HCT116 (cell line): ENCODE measurements at regions not wholly inside any gene's neighbourhood (a gene's known extent, or its start where the extent isn't known, plus 50 kb on each side); places are given as distances from the start of the nearest gene placed in this dataset.

Source experiments
- ATAC-seq: fragments of 200-7000 bp; cut with Tn5 transposase; 2 replicates; pipeline ENCODE4 v1.9.1; 2020; ENCODE audit warnings: mild to moderate bottlenecking, moderate library complexity
- BruUV-seq: library from RNA; stranded (reverse); fragments of 400-500 nt; replicated peaks from 2 replicates; lab custom pipeline; 2021; lab: Mats Ljungman, UMichigan
- CTCF ChIA-PET: fragments of 300-600 bp; sonication (Branson Sonifier 250); formaldehyde crosslinking; loops from one replicate; lab custom pipeline; 2021; ENCODE audit warnings: antibody characterized with exemption; lab: Charles Lee
- POLR2A ChIA-PET: fragments of 300-600, 350-600 bp; sonication (Branson Sonifier 250); formaldehyde crosslinking; loops from one replicate; lab custom pipeline; 2021; ENCODE audit warnings: antibody characterized with exemption; lab: Charles Lee
- RAD21 ChIA-PET, 2 experiments: fragments of 300-600 bp; sonication (Branson Sonifier 250); formaldehyde crosslinking; loops; one replicate each; lab custom pipeline; 2023; ENCODE audit warnings: low total read pairs in 2 of 2; ENCODE audit not compliant: uncharacterized antibody in 2 of 2, unreplicated experiment in 2 of 2, low non-redundant PET in 1 of 2; lab: Charles Lee
- DNase-seq: peaks from one replicate; pipeline ENCODE4 v3.0.0-alpha.2; 2010; ENCODE audit warnings: low read depth, low spot score
- H2AFZ ChIP-seq: fragments of 200-600 bp; shearing (Covaris generic), sonication (generic); 2 replicates; pipeline ENCODE4 v1.6.1; 2017; ENCODE audit warnings: low read depth, mixed run types, mixed read lengths, antibody characterized with exemption, low read length; ENCODE audit not compliant: poor library complexity, severe bottlenecking
- H3K27ac ChIP-seq: 2 replicates; pipeline ENCODE4 v1.5.1; 2012; ENCODE audit warnings: low read depth, low read length
- H3K27me3 ChIP-seq: fragments of 200-600 bp; sonication (generic); 2 replicates; pipeline ENCODE4 v1.6.1; 2016; ENCODE audit warnings: mixed run types, low read length, mixed read lengths; ENCODE audit not compliant: insufficient read depth
- H3K36me3 ChIP-seq, 2 experiments: fragments of 200-500 bp in 1 of 2; fragments of 200-600 bp in 1 of 2; sonication (Bioruptor generic) in 1 of 2; sonication (generic) in 1 of 2; 2 replicates each; pipeline versions ENCODE4 v1.5.1 to v1.6.1; 2014 to 2016; ENCODE audit warnings: low read length in 2 of 2, inconsistent platforms in 1 of 2, mixed read lengths in 1 of 2, mixed run types in 1 of 2; ENCODE audit not compliant: insufficient read depth in 2 of 2, control insufficient read depth in 1 of 2
- H3K4me1 ChIP-seq, 2 experiments: fragments of 200-600 bp in 1 of 2; sonication (generic) in 1 of 2; 2 replicates each; pipeline versions ENCODE4 v1.5.1 to v1.6.1; 2012 to 2017; ENCODE audit warnings: low read length in 2 of 2, inconsistent platforms in 1 of 2, mild to moderate bottlenecking in 1 of 2, mixed read lengths in 1 of 2, mixed run types in 1 of 2, moderate library complexity in 1 of 2; ENCODE audit not compliant: insufficient read depth in 2 of 2, control insufficient read depth in 1 of 2
- H3K4me2 ChIP-seq: fragments of 200-600 bp; sonication (generic); 2 replicates; pipeline ENCODE4 v1.6.1; 2017; ENCODE audit warnings: mixed run types, low read length, mixed read lengths
- H3K4me3 ChIP-seq, 2 experiments: fragments of 200-600 bp in 1 of 2; sonication (generic) in 1 of 2; replicated peaks in 1 of 2; 2 replicates each; pipeline ENCODE4 v1.5.1; 2011 to 2016; ENCODE audit warnings: low read length in 2 of 2, control low read depth in 1 of 2, low read depth in 1 of 2, mild to moderate bottlenecking in 1 of 2, mixed read lengths in 1 of 2, mixed run types in 1 of 2
- H3K79me2 ChIP-seq: fragments of 200-600 bp; sonication (generic); 2 replicates; pipeline ENCODE4 v1.6.1; 2017; ENCODE audit warnings: mild to moderate bottlenecking, mixed run types, low read length, moderate library complexity, mixed read lengths; ENCODE audit not compliant: insufficient read depth
- H3K9ac ChIP-seq: fragments of 200-600 bp; sonication (generic); 2 replicates; pipeline ENCODE4 v1.6.1; 2016; ENCODE audit warnings: low read length, mixed read lengths
- H3K9me2 ChIP-seq: fragments of 200-600 bp; sonication (generic), shearing (Covaris generic); 2 replicates; pipeline ENCODE4 v1.6.1; 2017; ENCODE audit warnings: mixed run types, mild to moderate bottlenecking, moderate library complexity; ENCODE audit not compliant: insufficient read depth
- H3K9me3 ChIP-seq, 2 experiments: fragments of 200-500 bp in 1 of 2; fragments of 200-600 bp in 1 of 2; sonication (Bioruptor generic) in 1 of 2; sonication (generic) in 1 of 2; 2 replicates each; pipeline ENCODE4 v1.6.1; 2014 to 2017; ENCODE audit warnings: low read length in 2 of 2, mixed read lengths in 2 of 2, inconsistent platforms in 1 of 2, low read depth in 1 of 2, mild to moderate bottlenecking in 1 of 2, mixed run types in 1 of 2, moderate library complexity in 1 of 2; ENCODE audit not compliant: control insufficient read depth in 1 of 2, insufficient read depth in 1 of 2
- H4K20me1 ChIP-seq: fragments of 200-600 bp; sonication (generic), shearing (Covaris generic); 2 replicates; pipeline ENCODE4 v1.6.1; 2017; ENCODE audit warnings: mixed run types, mild to moderate bottlenecking, moderate library complexity; ENCODE audit not compliant: insufficient read depth
- CBX3 ChIP-seq: IDR thresholded peaks from 2 replicates; pipeline ENCODE4 v1.6.1; 2012; ENCODE audit warnings: low read depth
- EZH2phosphoT487 ChIP-seq: fragments of 200-600 bp; IDR thresholded peaks from 2 replicates; pipeline ENCODE4 v1.6.1; 2018; ENCODE audit warnings: antibody characterized with exemption, borderline replicate concordance
- JUND ChIP-seq: IDR thresholded peaks from 2 replicates; pipeline ENCODE4 v1.6.1; 2012
- POLR2AphosphoS5 ChIP-seq: IDR thresholded peaks from 2 replicates; pipeline ENCODE4 v1.6.1; 2011; ENCODE audit warnings: mild to moderate bottlenecking, low read depth, low read length, moderate library complexity
- SRF ChIP-seq: IDR thresholded peaks from 2 replicates; pipeline ENCODE4 v1.6.1; 2012; ENCODE audit warnings: low read depth
- YY1 ChIP-seq: IDR thresholded peaks from 2 replicates; pipeline ENCODE4 v1.6.1; 2011; ENCODE audit warnings: low read length, low read depth, moderate library complexity, mild to moderate bottlenecking; ENCODE audit not compliant: insufficient replicate concordance; ENCODE audit errors: extremely low read depth
- ZNF274 ChIP-seq: fragments of 200-500 bp; sonication (Bioruptor generic); IDR thresholded peaks from 2 replicates; pipeline ENCODE4 v1.6.1; 2014; ENCODE audit warnings: mild to moderate bottlenecking, low read depth, low read length, inconsistent platforms
- intact Hi-C: fragments of 100-400 bp; cut with micrococcal nuclease; formaldehyde crosslinking; loops from 2 replicates; pipeline ENCODE4 v1.10.0; 2022
- TF ChIP-seq, protein P1 (sequence below): IDR thresholded peaks from 2 replicates; pipeline ENCODE4 v1.6.1; 2011; ENCODE audit warnings: mild to moderate bottlenecking, low read length, moderate library complexity; ENCODE audit not compliant: insufficient replicate concordance; ENCODE audit errors: extremely low read depth
- TF ChIP-seq, protein P2 (sequence below): IDR thresholded peaks from 2 replicates; pipeline ENCODE4 v1.6.1; 2012

DNA sequence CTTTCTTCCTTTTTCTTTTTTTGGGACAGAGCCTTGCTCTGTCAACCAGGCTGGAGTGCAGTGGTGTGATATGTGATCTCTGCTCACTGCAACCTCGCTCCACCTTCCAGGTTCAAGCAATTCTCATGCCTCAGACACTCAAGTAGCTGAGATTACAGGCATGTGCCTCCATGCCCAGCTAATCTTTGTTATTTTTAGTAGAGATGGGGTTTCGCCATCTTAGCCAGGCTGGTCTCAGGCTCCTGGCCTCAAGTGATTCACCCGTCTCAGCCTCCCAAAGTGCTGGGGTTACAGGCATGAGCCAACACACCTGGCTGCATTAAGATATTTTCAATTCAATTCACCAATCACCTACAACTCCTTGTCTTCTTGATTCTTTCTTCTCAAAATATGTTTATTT is 1046.5 kb downstream of the GALC start:
- ChIA-PET CTCF (no interaction called here), RAD21 (no interaction called here), POLR2A (no interaction called here)
- DNase-seq: no peak
- H3K9ac ChIP-seq: no peak overlapping the region
- no peaks in the 10 kb centered on the region for H3K79me2 ChIP-seq
- no peak for ATAC-seq
- no peak overlapping the region for H3K27ac ChIP-seq
- no peaks in the 10 kb centered on the region for H3K4me1 ChIP-seq
- H3K9me2 ChIP-seq: no peaks in the 10 kb centered on the region
- H2AFZ ChIP-seq: no peak overlapping the region
- BruUV-seq: no TSS peak
- H3K9me3 ChIP-seq: peaks cover 7 to 34% of the 10 kb centered on the region in 2 experiments; a peak in 3 of 4 replicates
- intact Hi-C loops: no loop called here
- H3K27me3 ChIP-seq: no peaks in the 10 kb centered on the region
- H4K20me1 ChIP-seq: no peaks in the 10 kb centered on the region
- H3K36me3 ChIP-seq: no peaks in the 10 kb centered on the region
- TF ChIP-seq JUND (no peak), SRF (no peak), ZNF274 (no peak)
- TF ChIP-seq, protein P1, sequence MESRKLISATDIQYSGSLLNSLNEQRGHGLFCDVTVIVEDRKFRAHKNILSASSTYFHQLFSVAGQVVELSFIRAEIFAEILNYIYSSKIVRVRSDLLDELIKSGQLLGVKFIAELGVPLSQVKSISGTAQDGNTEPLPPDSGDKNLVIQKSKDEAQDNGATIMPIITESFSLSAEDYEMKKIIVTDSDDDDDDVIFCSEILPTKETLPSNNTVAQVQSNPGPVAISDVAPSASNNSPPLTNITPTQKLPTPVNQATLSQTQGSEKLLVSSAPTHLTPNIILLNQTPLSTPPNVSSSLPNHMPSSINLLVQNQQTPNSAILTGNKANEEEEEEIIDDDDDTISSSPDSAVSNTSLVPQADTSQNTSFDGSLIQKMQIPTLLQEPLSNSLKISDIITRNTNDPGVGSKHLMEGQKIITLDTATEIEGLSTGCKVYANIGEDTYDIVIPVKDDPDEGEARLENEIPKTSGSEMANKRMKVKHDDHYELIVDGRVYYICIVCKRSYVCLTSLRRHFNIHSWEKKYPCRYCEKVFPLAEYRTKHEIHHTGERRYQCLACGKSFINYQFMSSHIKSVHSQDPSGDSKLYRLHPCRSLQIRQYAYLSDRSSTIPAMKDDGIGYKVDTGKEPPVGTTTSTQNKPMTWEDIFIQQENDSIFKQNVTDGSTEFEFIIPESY: no peak
- TF ChIP-seq, all 23 proteins: peak for 0
- Histone ChIP-seq H3K4me3 (no peak overlapping the region), H3K4me2 (no peak overlapping the region)

DNA sequence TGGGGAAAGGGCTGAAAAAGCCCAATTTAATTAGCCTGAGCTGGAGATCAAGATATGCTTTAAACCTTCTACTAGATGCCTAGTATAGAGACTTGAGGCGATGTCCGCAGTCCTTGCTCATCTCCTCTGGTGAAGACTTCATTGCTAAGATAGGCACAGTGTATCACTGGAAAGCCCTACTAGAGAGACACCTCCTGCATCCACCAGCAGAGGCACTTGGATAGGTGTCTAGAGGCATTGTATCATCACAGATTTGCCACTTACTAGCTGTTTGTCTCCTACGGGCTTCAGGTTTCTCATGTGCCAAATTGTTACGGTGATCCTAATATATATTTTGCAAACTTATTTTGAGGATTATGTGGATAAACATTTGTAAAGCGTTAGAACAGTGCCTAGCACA is 1048.5 kb downstream of the GALC start:
- intact Hi-C loops: no loop called here
- Histone ChIP-seq H3K4me3 (no peak overlapping the region), H3K79me2 (no peaks in the 10 kb centered on the region), H3K36me3 (no peaks in the 10 kb centered on the region), H3K4me2 (no peak overlapping the region), H3K9me3 (peaks cover 4 to 36% of the 10 kb centered on the region in 2 experiments; a peak in 3 of 4 replicates), H4K20me1 (no peaks in the 10 kb centered on the region), H3K9ac (no peak overlapping the region), H3K9me2 (no peaks in the 10 kb centered on the region), H3K4me1 (no peaks in the 10 kb centered on the region), H3K27ac (no peak overlapping the region), H3K27me3 (no peaks in the 10 kb centered on the region), H2AFZ (no peak overlapping the region)
- CTCF ChIA-PET: no interaction called here
- no peak for ATAC-seq
- no TSS peak for BruUV-seq
- TF ChIP-seq POLR2AphosphoS5 (no peak), CBX3 (no peak), YY1 (no peak), EZH2phosphoT487 (no peak)
- TF ChIP-seq, protein P2, sequence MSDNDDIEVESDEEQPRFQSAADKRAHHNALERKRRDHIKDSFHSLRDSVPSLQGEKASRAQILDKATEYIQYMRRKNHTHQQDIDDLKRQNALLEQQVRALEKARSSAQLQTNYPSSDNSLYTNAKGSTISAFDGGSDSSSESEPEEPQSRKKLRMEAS: no peak
- POLR2A ChIA-PET: no interaction called here
- DNase-seq: no peak
- RAD21 ChIA-PET: no interaction called here
